ENCODE measurements at regions not wholly inside any gene's neighbourhood (a gene's known extent, or its start where the extent isn't known, plus 50 kb on each side); places are given as distances from the start of the nearest gene placed in this dataset.

GRCh38 chr4:123257591-123257990 is 139.0 kb upstream of the SPRY1 start:
- TF ChIP-seq POLR2A (IDR thresholded peaks at IDR 0.05; ENCODE audit: low read depth, low read length) = no peak
- no peak for TF ChIP-seq POLR2AphosphoS5 (IDR thresholded peaks at IDR 0.05; ENCODE audit: low read depth, low read length)
